ENCODE measurements at regions not wholly inside any gene's neighbourhood (a gene's known extent, or its start where the extent isn't known, plus 50 kb on each side); places are given as distances from the start of the nearest gene placed in this dataset.
"Not testable (repeated sequence)": the region's sequence is repeated elsewhere in the genome, so short reads cannot be mapped to it uniquely, and the experiment has no call there.

- DNase-seq (ENCODE audit: low spot score), result no peak
These were observed 508.8 kb downstream of the ZEB2 start for GRCh38 chr2:144011098-144011497.

- no peak for DNase-seq (ENCODE audit: low spot score)
These were observed 509.7 kb downstream of the ZEB2 start for GRCh38 chr2:144010096-144010836.

- no peak for DNase-seq (ENCODE audit: low spot score)
These were observed 513.8 kb downstream of the ZEB2 start for GRCh38 chr2:144006139-144006538.

GRCh38 chr2:144004742-144005141 lies 515.2 kb downstream of the ZEB2 start:
- no peak for DNase-seq (ENCODE audit: low spot score)

- no peak for DNase-seq (ENCODE audit: low spot score)
These were observed 516.4 kb downstream of the ZEB2 start for GRCh38 chr2:144003460-144004075.

- no peak for DNase-seq (ENCODE audit: low spot score)
These were observed 522.9 kb downstream of the ZEB2 start for GRCh38 chr2:143996974-143997373.

GRCh38 chr2:143994961-143995360 lies 525.0 kb downstream of the ZEB2 start:
- no peak for DNase-seq (ENCODE audit: low spot score)

GRCh38 chr2:143991596-143991995 lies 528.3 kb downstream of the ZEB2 start:
- DNase-seq (ENCODE audit: low spot score), result not testable (repeated sequence)

- DNase-seq (ENCODE audit: low spot score), result no peak
These were observed 531.8 kb downstream of the ZEB2 start for GRCh38 chr2:143988082-143988481.

GRCh38 chr2:143981428-143981827 lies 538.5 kb downstream of the ZEB2 start:
- no peak for DNase-seq (ENCODE audit: low spot score)

- DNase-seq (ENCODE audit: low spot score), result no peak
These were observed 542.6 kb downstream of the ZEB2 start for GRCh38 chr2:143977356-143977755.

- DNase-seq (ENCODE audit: low spot score), result no peak
These were observed 544.7 kb downstream of the ZEB2 start for GRCh38 chr2:143975216-143975615.

- no peak for DNase-seq (ENCODE audit: low spot score)
These were observed 545.7 kb downstream of the ZEB2 start for GRCh38 chr2:143974262-143974661.

- DNase-seq (ENCODE audit: low spot score), result no peak
These were observed 551.1 kb downstream of the ZEB2 start for GRCh38 chr2:143968860-143969259.

GRCh38 chr2:143968360-143968759 lies 551.6 kb downstream of the ZEB2 start:
- no peak for DNase-seq (ENCODE audit: low spot score)

- DNase-seq (ENCODE audit: low spot score), result no peak
These were observed 554.3 kb downstream of the ZEB2 start for GRCh38 chr2:143965493-143966164.

- DNase-seq (ENCODE audit: low spot score), result no peak
These were observed 555.0 kb downstream of the ZEB2 start for GRCh38 chr2:143964891-143965290.

GRCh38 chr2:143960177-143960576 lies 559.7 kb downstream of the ZEB2 start:
- no peak for DNase-seq (ENCODE audit: low spot score)

- no peak for DNase-seq (ENCODE audit: low spot score)
These were observed 562.6 kb downstream of the ZEB2 start for GRCh38 chr2:143957321-143957720.

GRCh38 chr2:143955401-143956065 lies 564.4 kb downstream of the ZEB2 start:
- DNase-seq (ENCODE audit: low spot score), result no peak

- DNase-seq (ENCODE audit: low spot score), result no peak
These were observed 565.1 kb downstream of the ZEB2 start for GRCh38 chr2:143954844-143955243.

GRCh38 chr2:143954186-143954585 lies 565.7 kb downstream of the ZEB2 start:
- DNase-seq (ENCODE audit: low spot score), result no peak
